Psoas muscle (tissue), 7 donors: ENCODE measurements at regions not wholly inside any gene's neighbourhood (a gene's known extent, or its start where the extent isn't known, plus 50 kb on each side); places are given as distances from the start of the nearest gene placed in this dataset.
"Not testable (repeated sequence)": the region's sequence is repeated elsewhere in the genome, so short reads cannot be mapped to it uniquely, and the experiment has no call there.

Experiments used
- ATAC-seq, 4 donors: fragments of 200-7000 bp; cut with Tn5 transposase; one replicate each; pipeline ENCODE4 v1.9.1; 2020; ENCODE audit warnings: moderate library complexity in 3 of 4, mild to moderate bottlenecking in 2 of 4
- DNase-seq, 2 donors: peaks; one replicate each; pipeline ENCODE4 v3.0.0-alpha.2; 2020
- H3K27ac ChIP-seq: fragments of 200-600 bp; one replicate; pipeline ENCODE4 v1.8.0; 2022
- H3K27me3 ChIP-seq, 3 donors: fragments of 200-600 bp in 1 of 3; one replicate each; pipeline versions ENCODE4 v1.6.1 to v1.8.0; 2013 to 2022; ENCODE audit warnings: low read length in 2 of 3, mild to moderate bottlenecking in 2 of 3, moderate library complexity in 1 of 3; ENCODE audit not compliant: insufficient read depth in 3 of 3
- H3K36me3 ChIP-seq, 2 donors: fragments of 200-600 bp in 1 of 2; one replicate each; pipeline versions ENCODE4 v1.6.1 to v1.8.0; 2013 to 2022; ENCODE audit warnings: low read depth in 1 of 2, mild to moderate bottlenecking in 1 of 2, moderate library complexity in 1 of 2; ENCODE audit not compliant: insufficient read depth in 1 of 2
- H3K4me1 ChIP-seq: fragments of 200-600 bp; one replicate; pipeline ENCODE4 v1.8.0; 2022
- H3K4me3 ChIP-seq: fragments of 200-600 bp; one replicate; pipeline ENCODE4 v1.8.0; 2022; ENCODE audit warnings: mild to moderate bottlenecking
- H3K9me3 ChIP-seq: fragments of 200-600 bp; one replicate; pipeline ENCODE4 v1.8.0; 2022
- WGBS, 3 donors: extraction: QIAGEN DNeasy Blood & Tissue Kit; methylation state at CpG; one replicate each; pipeline versions ENCODE4 v1.1.6 to v1.1.7; 2013; 5-methylcytosine and 5-hydroxymethylcytosine counted together
- intact Hi-C, 2 donors: fragments of 100-400 bp; cut with DNase I; formaldehyde crosslinking; loops; one replicate each; pipeline versions ENCODE4 v1.11.0 to v1.14.2; 2022
- TF ChIP-seq, protein P1 (sequence below): fragments of 200-600 bp; IDR thresholded peaks from one replicate; pipeline ENCODE4 v1.8.0; 2022; ENCODE audit warnings: antibody characterized with exemption
- donor health status: healthy with polysubstance abuse.
- donor health status: DM: no; HTN: no; CAD: no; lungs with moderate emphysema.
- donor health status: Bipolar disorder and iron deficiency.
- donor health status: healthy.
- donor health status: DM: yes; HTN: yes; CAD: no.
- donor health status: DM: no; HTN: no; CAD: no.
- donor health status: DM: yes; HTN: yes; CAD: no.

DNA sequence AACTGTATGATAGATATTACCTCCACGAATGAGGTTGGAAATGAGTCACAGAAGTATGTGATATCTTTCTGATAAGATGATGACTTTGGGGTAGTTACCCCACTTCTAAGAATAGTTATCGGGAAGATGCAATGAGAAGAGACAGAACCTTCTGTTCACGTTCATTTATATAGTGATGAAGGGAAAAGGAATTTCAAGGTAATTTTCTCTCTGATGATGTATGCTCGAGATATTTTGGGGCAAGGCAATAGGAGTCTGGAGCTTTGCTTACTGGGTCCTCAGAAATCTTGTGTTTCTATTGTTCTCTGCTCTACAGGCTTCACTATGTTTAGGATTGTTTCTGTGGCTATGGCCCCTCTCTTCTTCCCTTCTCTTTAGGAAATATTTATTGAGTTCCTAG, 1389.6 kb downstream of the CDH8 start:
- TF ChIP-seq, protein P1, sequence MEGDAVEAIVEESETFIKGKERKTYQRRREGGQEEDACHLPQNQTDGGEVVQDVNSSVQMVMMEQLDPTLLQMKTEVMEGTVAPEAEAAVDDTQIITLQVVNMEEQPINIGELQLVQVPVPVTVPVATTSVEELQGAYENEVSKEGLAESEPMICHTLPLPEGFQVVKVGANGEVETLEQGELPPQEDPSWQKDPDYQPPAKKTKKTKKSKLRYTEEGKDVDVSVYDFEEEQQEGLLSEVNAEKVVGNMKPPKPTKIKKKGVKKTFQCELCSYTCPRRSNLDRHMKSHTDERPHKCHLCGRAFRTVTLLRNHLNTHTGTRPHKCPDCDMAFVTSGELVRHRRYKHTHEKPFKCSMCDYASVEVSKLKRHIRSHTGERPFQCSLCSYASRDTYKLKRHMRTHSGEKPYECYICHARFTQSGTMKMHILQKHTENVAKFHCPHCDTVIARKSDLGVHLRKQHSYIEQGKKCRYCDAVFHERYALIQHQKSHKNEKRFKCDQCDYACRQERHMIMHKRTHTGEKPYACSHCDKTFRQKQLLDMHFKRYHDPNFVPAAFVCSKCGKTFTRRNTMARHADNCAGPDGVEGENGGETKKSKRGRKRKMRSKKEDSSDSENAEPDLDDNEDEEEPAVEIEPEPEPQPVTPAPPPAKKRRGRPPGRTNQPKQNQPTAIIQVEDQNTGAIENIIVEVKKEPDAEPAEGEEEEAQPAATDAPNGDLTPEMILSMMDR: no peak
- intact Hi-C loops: no loop called here
- WGBS, 3 donors: 82 to 86% (median 86%) methylated on average over 4 of the region's 4 CpGs
- H3K4me3 ChIP-seq: no peak overlapping the region
- H3K4me1 ChIP-seq: no peaks in the 10 kb centered on the region
- DNase-seq (no peak), ATAC-seq (no peak)
- H3K27ac ChIP-seq: no peak overlapping the region
- no peaks in the 10 kb centered on the region for H3K9me3 ChIP-seq
- no peaks in the 10 kb centered on the region for H3K27me3 ChIP-seq
- H3K36me3 ChIP-seq: no peaks in the 10 kb centered on the region

DNA sequence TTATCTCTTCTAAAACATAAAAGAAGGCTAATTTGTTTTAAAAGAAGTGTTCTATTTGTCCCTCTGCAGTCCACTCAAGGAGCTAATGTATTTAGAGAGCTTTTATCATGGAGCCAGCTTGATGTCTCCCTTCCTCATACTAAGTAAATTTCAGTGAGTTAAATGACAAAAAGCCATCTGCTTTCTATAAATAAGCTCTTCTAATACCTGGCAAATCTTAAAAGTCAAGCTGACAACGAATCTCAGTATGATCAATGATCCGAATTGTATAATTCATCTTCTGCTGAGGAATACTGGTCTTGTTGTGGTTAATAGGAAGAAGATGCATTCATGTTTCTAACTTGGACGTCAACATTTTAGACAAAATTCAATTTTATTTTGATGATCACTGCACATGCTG, 1390.7 kb downstream of the CDH8 start:
- ATAC-seq (no peak), DNase-seq (no peak)
- H3K9me3 ChIP-seq: no peaks in the 10 kb centered on the region
- intact Hi-C loops: no loop called here
- WGBS, 3 donors: 68 to 75% (median 73%) methylated on average over 3 of the region's 3 CpGs
- no peak overlapping the region for H3K4me3 ChIP-seq
- no peaks in the 10 kb centered on the region for H3K36me3 ChIP-seq
- H3K4me1 ChIP-seq: no peaks in the 10 kb centered on the region
- H3K27ac ChIP-seq: no peak overlapping the region
- no peaks in the 10 kb centered on the region for H3K27me3 ChIP-seq
- TF ChIP-seq, protein P1: no peak

DNA sequence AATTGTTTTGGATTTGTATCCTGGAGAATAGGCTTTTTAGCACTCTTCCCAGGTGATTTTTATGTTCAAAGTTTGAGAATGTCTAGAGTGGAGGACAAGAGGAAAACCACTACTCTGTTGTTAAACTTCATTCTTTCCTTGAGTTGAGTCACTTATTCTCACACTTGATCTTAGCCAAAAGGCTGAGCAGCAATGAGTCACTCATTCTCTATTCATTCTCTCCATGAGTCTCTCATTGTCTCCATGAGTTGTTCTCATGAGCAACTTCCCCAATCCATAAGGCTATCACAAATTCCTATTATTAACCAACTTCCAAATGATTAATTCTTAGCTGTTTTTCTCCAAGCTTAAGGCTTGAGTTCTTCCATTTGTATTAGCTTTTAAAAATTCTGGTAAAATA, 1393.3 kb downstream of the CDH8 start:
- TF ChIP-seq, protein P1: no peak
- Histone ChIP-seq H3K4me1 (no peaks in the 10 kb centered on the region), H3K36me3 (no peaks in the 10 kb centered on the region), H3K9me3 (no peaks in the 10 kb centered on the region), H3K27ac (no peak overlapping the region), H3K4me3 (no peak overlapping the region), H3K27me3 (no peaks in the 10 kb centered on the region)
- DNase-seq (no peak), ATAC-seq (no peak)
- intact Hi-C loops: no loop called here

DNA sequence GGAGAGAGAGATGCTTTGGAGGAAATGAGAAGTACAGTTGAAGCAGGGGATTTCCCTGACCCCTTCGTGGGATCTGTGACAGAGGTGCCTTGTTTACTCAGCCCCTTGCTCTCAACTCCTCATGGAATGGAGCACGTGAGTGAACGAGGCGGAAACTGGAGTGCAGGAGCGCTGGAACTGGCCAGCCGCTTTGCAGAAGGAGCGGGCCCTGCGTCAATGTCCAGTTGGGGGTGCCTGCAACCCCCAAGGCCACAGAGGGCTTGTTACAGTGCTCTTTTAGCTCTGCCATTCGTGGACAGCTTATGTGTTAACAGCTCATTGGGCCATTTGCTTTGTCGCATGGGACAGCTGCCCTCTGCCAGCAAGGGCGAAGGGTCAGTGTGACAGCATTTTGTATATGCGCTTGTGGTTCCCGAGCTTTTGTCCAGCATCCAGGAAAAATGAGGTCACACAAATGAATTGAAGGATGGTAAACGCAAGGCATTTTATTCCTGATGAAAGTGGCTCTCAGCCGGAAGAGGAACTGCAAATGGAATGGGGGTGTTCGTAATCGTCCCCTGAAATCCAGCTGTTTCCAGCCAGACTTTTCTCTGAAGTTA, 1395.1 kb downstream of the CDH8 start:
- H3K4me1 ChIP-seq: no peaks in the 10 kb centered on the region
- H3K27me3 ChIP-seq: no peaks in the 10 kb centered on the region
- H3K4me3 ChIP-seq: no peak overlapping the region
- no peaks in the 10 kb centered on the region for H3K36me3 ChIP-seq
- ATAC-seq (no peak), DNase-seq (no peak)
- intact Hi-C loops: no loop called here
- 83 to 87% (median 84%) methylated on average over 17 of the region's 17 CpGs for WGBS, 3 donors
- no peaks in the 10 kb centered on the region for H3K9me3 ChIP-seq
- no peak overlapping the region for H3K27ac ChIP-seq
- TF ChIP-seq, protein P1: no peak

DNA sequence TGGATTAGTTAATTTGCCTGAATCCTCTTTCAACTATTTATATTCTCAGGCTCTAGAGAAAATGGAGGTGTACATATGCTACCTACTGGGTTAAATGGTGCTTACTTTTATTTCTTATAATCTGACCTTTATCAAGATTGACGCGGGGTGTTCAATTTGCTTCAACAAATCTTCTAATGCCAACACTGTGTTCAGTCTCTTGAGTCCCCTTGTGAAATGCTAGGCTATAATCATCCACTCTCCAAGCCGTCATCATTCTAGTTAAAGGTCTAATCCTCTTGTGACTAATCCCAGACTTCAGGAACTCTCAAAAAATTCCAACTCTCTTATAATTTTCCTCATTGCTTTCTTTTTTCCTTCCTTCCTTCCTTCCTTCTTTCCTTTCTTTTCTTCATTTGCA, 1396.2 kb downstream of the CDH8 start:
- no peak overlapping the region for H3K4me3 ChIP-seq
- DNase-seq (no peak), ATAC-seq (no peak)
- TF ChIP-seq, protein P1: no peak
- no peaks in the 10 kb centered on the region for H3K4me1 ChIP-seq
- intact Hi-C loops: no loop called here
- WGBS, 3 donors: 79 to 84% (median 81%) methylated on average over 3 of the region's 3 CpGs
- no peak overlapping the region for H3K27ac ChIP-seq
- no peaks in the 10 kb centered on the region for H3K36me3 ChIP-seq
- no peaks in the 10 kb centered on the region for H3K9me3 ChIP-seq
- H3K27me3 ChIP-seq: no peaks in the 10 kb centered on the region

DNA sequence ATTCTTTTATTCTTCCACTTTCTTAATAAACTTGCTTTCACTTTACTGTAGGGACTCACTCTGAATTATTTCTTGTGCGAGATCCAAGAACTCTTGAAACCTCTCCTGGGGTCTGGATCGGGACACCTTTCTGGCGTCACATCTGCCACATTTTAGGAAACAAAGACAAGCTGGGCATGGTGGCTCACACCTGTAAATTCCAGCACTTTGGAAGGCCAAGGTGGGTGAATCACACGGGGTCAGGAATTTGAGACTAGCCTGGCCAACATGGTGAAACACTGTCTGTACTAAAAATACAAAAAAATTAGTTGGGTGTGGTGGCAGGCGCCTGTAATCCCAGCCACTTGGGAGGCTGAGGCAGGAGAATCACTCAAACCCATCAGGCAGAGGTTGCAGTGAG, 1399.6 kb downstream of the CDH8 start:
- 63 to 81% (median 81%) methylated on average over 5 of the region's 5 CpGs for WGBS, 3 donors
- intact Hi-C loops, H3K9me3 ChIP-seq, H3K4me3 ChIP-seq, H3K27ac ChIP-seq, H3K4me1 ChIP-seq, H3K36me3 ChIP-seq, DNase-seq, H3K27me3 ChIP-seq, ATAC-seq: not testable (repeated sequence)
